OCI-LY1 (cell line): ENCODE measurements at regions not wholly inside any gene's neighbourhood (a gene's known extent, or its start where the extent isn't known, plus 50 kb on each side); places are given as distances from the start of the nearest gene placed in this dataset.

ENCODE experiments used
- EZH2 ChIP-seq: fragments of 200-600 bp; sonication (generic), shearing (Covaris generic); IDR thresholded peaks from 2 replicates; pipeline ENCODE4 v1.8.0; 2017; ENCODE audit warnings: borderline replicate concordance, mixed run types, mild to moderate bottlenecking, antibody characterized with exemption, low read length, moderate library complexity, mixed read lengths
- TF ChIP-seq, protein P1 (sequence below): fragments of 200-600 bp; sonication (generic), shearing (Covaris generic); IDR thresholded peaks from 2 replicates; pipeline ENCODE4 v1.5.1; 2017; ENCODE audit warnings: mild to moderate bottlenecking, antibody characterized with exemption, low read length, moderate library complexity, mixed read lengths

DNA sequence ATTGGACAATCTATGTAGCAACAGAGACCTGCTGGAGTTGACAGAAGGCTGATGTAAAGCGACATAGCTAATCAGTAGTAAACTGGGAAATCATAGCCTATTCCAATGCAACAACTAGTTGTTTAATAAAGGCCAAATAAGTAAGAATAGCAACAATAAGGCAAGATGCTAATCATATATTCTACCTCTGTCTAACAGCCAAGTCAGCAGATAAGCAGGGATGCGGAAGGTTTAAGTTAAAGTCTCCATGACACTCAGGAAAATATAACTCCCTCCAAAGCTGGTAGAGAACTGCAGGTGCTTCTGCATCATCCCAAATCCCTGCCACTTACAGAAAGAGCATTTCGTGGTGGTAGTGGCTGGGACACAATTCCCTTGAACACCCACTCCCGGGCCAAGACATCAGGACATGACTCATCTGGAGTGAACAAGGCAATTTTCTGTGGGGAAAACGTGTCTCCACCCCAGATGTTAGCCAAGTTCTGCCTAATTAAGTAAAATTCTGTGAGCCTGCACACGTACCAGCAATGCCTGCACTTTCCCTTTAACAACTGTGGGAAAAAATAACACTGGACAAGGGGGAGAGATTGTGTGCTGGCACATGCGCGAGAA is 413.6 kb upstream of the ID2 start:
- TF ChIP-seq, protein P1, sequence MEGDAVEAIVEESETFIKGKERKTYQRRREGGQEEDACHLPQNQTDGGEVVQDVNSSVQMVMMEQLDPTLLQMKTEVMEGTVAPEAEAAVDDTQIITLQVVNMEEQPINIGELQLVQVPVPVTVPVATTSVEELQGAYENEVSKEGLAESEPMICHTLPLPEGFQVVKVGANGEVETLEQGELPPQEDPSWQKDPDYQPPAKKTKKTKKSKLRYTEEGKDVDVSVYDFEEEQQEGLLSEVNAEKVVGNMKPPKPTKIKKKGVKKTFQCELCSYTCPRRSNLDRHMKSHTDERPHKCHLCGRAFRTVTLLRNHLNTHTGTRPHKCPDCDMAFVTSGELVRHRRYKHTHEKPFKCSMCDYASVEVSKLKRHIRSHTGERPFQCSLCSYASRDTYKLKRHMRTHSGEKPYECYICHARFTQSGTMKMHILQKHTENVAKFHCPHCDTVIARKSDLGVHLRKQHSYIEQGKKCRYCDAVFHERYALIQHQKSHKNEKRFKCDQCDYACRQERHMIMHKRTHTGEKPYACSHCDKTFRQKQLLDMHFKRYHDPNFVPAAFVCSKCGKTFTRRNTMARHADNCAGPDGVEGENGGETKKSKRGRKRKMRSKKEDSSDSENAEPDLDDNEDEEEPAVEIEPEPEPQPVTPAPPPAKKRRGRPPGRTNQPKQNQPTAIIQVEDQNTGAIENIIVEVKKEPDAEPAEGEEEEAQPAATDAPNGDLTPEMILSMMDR = no peak
- no peak for TF ChIP-seq EZH2
